ENCODE measurements at regions not wholly inside any gene's neighbourhood (a gene's known extent, or its start where the extent isn't known, plus 50 kb on each side); places are given as distances from the start of the nearest gene placed in this dataset.

- TF ChIP-seq RAD21 (IDR thresholded peaks at IDR 0.05; ENCODE audit: low read depth) (no peak; the same call in 1 of the 2 replicates), NFIC (IDR thresholded peaks at IDR 0.05) (no peak), TCF12 (IDR thresholded peaks at IDR 0.05; ENCODE audit: low read depth) (no peak), USF1 (IDR thresholded peaks at IDR 0.05) (no peak), CEBPB (IDR thresholded peaks at IDR 0.05) (no peak), MAX (IDR thresholded peaks at IDR 0.05) (no peak), TAF1 (IDR thresholded peaks at IDR 0.05; ENCODE audit: low read depth) (no peak), EP300 (IDR thresholded peaks at IDR 0.05; ENCODE audit: borderline replicate concordance) (no peak), YY1 (IDR thresholded peaks at IDR 0.05; ENCODE audit: low read depth) (no peak), EGR1 (IDR thresholded peaks at IDR 0.05) (no peak), FOXM1 (IDR thresholded peaks at IDR 0.05; ENCODE audit: borderline replicate concordance, low read depth) (no peak), REST (IDR thresholded peaks at IDR 0.05; ENCODE audit: low read depth) (no peak), CREB1 (IDR thresholded peaks at IDR 0.05; ENCODE audit: low read depth) (no peak), TEAD4 (IDR thresholded peaks at IDR 0.05) (no peak), ZBTB7A (IDR thresholded peaks at IDR 0.05; ENCODE audit: low read depth) (no peak)
Measured at GRCh38 chr3:168730073-168730472, 634.3 kb upstream of the GOLIM4 start.

GRCh38 chr3:168722091-168722490 is 626.4 kb upstream of the GOLIM4 start:
- TF ChIP-seq FOXM1 (IDR thresholded peaks at IDR 0.05; ENCODE audit: borderline replicate concordance, low read depth) (no peak), TEAD4 (IDR thresholded peaks at IDR 0.05) (no peak), USF1 (IDR thresholded peaks at IDR 0.05) (no peak), YY1 (IDR thresholded peaks at IDR 0.05; ENCODE audit: low read depth) (no peak), RAD21 (IDR thresholded peaks at IDR 0.05; ENCODE audit: low read depth) (no peak), NFIC (IDR thresholded peaks at IDR 0.05) (no peak), CEBPB (IDR thresholded peaks at IDR 0.05) (no peak), EGR1 (IDR thresholded peaks at IDR 0.05) (no peak), REST (IDR thresholded peaks at IDR 0.05; ENCODE audit: low read depth) (no peak), TCF12 (IDR thresholded peaks at IDR 0.05; ENCODE audit: low read depth) (no peak), MAX (IDR thresholded peaks at IDR 0.05) (no peak), EP300 (IDR thresholded peaks at IDR 0.05; ENCODE audit: borderline replicate concordance) (no peak), ZBTB7A (IDR thresholded peaks at IDR 0.05; ENCODE audit: low read depth) (no peak), TAF1 (IDR thresholded peaks at IDR 0.05; ENCODE audit: low read depth) (no peak), CREB1 (IDR thresholded peaks at IDR 0.05; ENCODE audit: low read depth) (no peak)

GRCh38 chr3:168714609-168715240 is 619.0 kb upstream of the GOLIM4 start:
- TF ChIP-seq EGR1 (IDR thresholded peaks at IDR 0.05) (no peak), CREB1 (IDR thresholded peaks at IDR 0.05; ENCODE audit: low read depth) (no peak), TAF1 (IDR thresholded peaks at IDR 0.05; ENCODE audit: low read depth) (no peak), USF1 (IDR thresholded peaks at IDR 0.05) (no peak), YY1 (IDR thresholded peaks at IDR 0.05; ENCODE audit: low read depth) (no peak), TEAD4 (IDR thresholded peaks at IDR 0.05) (no peak), EP300 (IDR thresholded peaks at IDR 0.05; ENCODE audit: borderline replicate concordance) (no peak), MAX (IDR thresholded peaks at IDR 0.05) (no peak), REST (IDR thresholded peaks at IDR 0.05; ENCODE audit: low read depth) (no peak), FOXM1 (IDR thresholded peaks at IDR 0.05; ENCODE audit: borderline replicate concordance, low read depth) (no peak), CEBPB (IDR thresholded peaks at IDR 0.05) (no peak), ZBTB7A (IDR thresholded peaks at IDR 0.05; ENCODE audit: low read depth) (no peak), TCF12 (IDR thresholded peaks at IDR 0.05; ENCODE audit: low read depth) (no peak), NFIC (IDR thresholded peaks at IDR 0.05) (no peak), RAD21 (IDR thresholded peaks at IDR 0.05; ENCODE audit: low read depth) (no peak)
